ENCODE measurements at regions not wholly inside any gene's neighbourhood (a gene's known extent, or its start where the extent isn't known, plus 50 kb on each side); places are given as distances from the start of the nearest gene placed in this dataset.
"Not testable (repeated sequence)": the region's sequence is repeated elsewhere in the genome, so short reads cannot be mapped to it uniquely, and the experiment has no call there.

- DNase-seq, result no peak
Observed at GRCh38 chr2:11075221-11075620, 80.0 kb upstream of the SLC66A3 start.

- DNase-seq, result no peak
Observed at GRCh38 chr2:11077411-11077810, 77.9 kb upstream of the SLC66A3 start.

GRCh38 chr2:11079136-11079824 is 76.0 kb upstream of the SLC66A3 start:
- no peak for DNase-seq

GRCh38 chr2:11080253-11081115 is 74.8 kb upstream of the SLC66A3 start:
- DNase-seq, result no peak

- DNase-seq, result no peak
Observed at GRCh38 chr2:11082880-11083279, 72.4 kb upstream of the SLC66A3 start.

GRCh38 chr2:11088821-11089220 is 66.4 kb upstream of the SLC66A3 start:
- DNase-seq, result not testable (repeated sequence)

GRCh38 chr2:11090187-11090586 is 65.1 kb upstream of the SLC66A3 start:
- no peak for DNase-seq

GRCh38 chr2:11092701-11093335 is 62.4 kb upstream of the SLC66A3 start:
- DNase-seq, result no peak

- no peak for DNase-seq
Observed at GRCh38 chr2:11093467-11093866, 61.8 kb upstream of the SLC66A3 start.

- DNase-seq, result no peak
Observed at GRCh38 chr2:11094021-11094810, 61.1 kb upstream of the SLC66A3 start.

GRCh38 chr2:11096591-11096990 is 58.7 kb upstream of the SLC66A3 start:
- no peak for DNase-seq

- DNase-seq, result no peak
Observed at GRCh38 chr2:11097038-11097720, 58.1 kb upstream of the SLC66A3 start.

GRCh38 chr2:11097854-11098387 is 57.3 kb upstream of the SLC66A3 start:
- DNase-seq, result no peak

GRCh38 chr2:11099122-11100065 is 55.9 kb upstream of the SLC66A3 start:
- no peak for DNase-seq

- DNase-seq, result no peak
Observed at GRCh38 chr2:11100130-11100529, 55.1 kb upstream of the SLC66A3 start.

- DNase-seq, result no peak
Observed at GRCh38 chr2:11100976-11101375, 54.3 kb upstream of the SLC66A3 start.

- no peak for DNase-seq
Observed at GRCh38 chr2:11101430-11101829, 53.8 kb upstream of the SLC66A3 start.

- no peak for DNase-seq
Observed at GRCh38 chr2:11102466-11102865, 52.8 kb upstream of the SLC66A3 start.

- DNase-seq, result no peak
Observed at GRCh38 chr2:11102956-11103860, 52.1 kb upstream of the SLC66A3 start.

Data from stimulated activated CD8-positive, alpha-beta memory T cell treated with anti-CD3 and anti-CD28 coated beads, Interleukin-4, amount 100 ng/mL, for 48 hours (primary cell).